GM21529 (cell line): ENCODE measurements at regions not wholly inside any gene's neighbourhood (a gene's known extent, or its start where the extent isn't known, plus 50 kb on each side); places are given as distances from the start of the nearest gene placed in this dataset.

ENCODE experiments used
- ATAC-seq: cut with Tn5 transposase; IDR thresholded peaks from one replicate; pipeline ENCODE4 v1.9.1; 2021; ENCODE audit not compliant: unreplicated experiment

DNA sequence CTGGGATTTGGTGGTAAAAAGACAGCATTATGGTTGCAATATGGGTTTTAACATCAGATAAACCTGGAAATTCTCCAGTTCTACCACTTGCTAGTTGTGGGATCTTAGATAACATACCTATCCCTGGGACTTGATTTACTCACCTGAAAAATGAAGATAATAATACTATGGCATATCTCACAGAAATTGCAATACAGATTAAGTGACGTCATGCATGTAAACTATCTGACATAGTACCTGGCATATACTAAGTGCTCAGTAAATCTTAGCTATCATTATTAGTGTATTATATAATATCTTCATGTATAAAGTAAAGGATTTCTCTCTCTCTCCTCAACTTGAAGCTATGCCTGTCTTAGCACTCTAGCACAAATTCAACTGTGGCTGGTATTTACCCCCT is 192.5 kb downstream of the PCDH19 start:
- ATAC-seq: no peak

DNA sequence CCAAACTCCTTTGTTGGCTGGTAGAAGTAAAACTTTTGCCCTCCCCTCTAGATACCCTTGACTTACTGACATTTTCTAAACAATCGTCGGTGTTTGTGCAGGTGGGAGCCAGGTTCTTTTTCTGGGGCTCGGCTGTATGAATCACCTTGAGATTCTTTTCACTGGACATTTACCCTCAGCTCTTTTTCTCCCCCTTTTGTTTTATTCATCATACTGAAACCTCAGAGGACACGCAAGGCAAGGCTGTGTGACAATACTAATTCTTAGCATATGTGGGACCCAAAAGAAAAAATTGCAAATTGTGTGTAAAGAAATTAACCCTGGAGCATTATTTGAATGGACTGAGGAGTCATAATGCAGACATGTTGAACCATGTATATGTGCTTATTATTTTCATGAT is 194.0 kb downstream of the PCDH19 start:
- ATAC-seq: no peak

DNA sequence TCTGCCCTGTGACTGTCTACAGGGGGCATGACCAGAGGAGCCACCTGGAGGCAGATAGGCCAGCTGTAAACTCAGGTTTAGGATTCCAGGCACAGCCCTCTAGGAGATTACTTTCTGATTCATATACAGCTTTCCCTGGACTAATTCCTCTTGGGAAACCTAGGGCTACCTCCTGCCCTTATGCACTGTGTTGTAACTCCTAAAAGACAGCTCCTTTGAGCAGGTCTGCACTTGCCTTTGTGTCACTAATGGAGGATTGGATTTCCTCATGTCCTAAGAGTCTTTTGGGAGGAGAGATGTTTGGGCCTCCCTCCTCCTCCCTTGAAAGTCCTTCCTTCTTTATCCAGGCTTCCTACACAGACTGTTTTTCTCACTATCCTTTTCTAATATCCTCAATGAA is 202.0 kb downstream of the PCDH19 start:
- ATAC-seq: no peak

DNA sequence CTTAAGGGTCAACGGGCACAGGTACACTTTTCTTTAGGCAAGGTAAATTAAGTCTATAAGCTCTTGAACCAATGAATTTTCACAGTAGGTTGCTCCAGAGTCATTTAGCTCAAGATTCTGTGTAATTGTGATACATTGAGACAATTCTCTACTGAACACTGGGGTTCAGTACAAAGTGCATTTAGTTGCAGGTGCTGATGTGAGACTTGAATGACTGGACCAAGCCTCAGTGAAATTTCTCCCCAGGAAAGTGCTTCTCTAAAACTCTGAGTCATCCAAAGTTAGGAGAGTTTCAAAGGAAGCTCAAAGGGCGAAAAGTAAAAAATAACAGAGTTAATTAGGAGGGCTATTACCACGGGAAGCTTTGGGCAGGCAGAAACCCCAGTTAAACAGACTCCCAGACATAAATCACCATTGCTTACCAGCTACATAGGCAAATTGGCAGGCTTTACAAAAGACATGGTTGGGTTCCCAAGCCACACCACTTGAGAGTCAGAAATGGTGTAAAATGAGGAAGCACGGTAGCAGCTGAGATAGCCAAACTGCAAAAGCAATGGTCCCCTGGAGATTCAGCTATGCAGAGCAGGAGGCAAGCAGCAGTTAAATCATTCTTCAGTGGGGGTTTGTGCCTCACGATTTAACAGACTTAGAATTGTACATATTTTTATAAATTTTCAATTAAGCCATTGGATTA is 202.6 kb downstream of the PCDH19 start:
- ATAC-seq: peak; percentile 74

DNA sequence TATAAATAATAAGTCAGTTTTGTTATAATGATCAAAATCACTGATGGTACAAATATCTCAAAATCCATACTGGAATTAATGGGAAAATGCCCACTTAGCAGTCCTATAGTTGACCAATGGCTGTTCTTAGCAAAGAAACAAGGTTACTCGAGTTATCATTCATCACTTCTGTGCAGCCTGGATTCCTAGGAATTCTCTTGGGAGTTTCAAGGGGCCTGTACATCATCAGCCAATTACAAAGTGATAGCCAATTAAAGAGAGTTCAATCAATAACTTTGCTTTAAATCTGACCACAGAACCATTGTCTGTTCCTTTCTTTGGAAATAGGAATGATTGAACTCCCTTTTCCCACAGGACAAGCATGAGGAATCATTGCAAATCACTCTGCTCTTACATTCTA is 205.5 kb downstream of the PCDH19 start:
- ATAC-seq: no peak

DNA sequence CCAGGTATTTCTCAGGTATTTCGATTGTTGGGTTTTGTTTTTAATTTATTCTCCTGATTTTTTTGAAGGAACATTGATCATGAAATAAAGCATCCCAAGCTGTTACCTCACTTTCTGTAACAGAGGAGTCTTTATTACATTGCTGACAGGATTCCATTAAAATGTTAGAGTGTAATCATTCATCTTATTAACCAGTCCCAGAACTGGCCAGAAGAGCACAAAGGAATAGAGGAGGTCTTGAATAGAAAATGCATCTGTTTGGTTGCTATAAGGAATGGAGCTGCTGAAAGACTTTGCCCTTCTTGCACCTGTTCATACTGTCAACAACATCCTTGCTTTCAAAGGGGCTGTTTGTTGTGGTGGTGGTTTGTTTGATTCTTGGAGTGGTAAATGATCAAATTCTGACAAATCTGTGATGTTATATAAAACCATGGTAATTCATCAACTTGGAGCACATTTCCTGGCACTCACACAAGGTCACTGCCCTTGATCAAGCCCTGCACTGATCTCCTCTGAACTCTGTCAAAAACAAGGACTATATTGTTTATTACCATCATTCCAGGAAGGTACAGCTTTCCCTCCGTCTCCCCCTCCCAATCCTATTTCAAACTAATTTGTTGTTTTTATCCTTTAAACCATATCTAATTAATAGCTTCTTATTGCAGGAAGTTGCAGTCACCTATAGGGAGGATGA is 215.8 kb downstream of the PCDH19 start:
- ATAC-seq: no peak
